ENCODE measurements at regions not wholly inside any gene's neighbourhood (a gene's known extent, or its start where the extent isn't known, plus 50 kb on each side); places are given as distances from the start of the nearest gene placed in this dataset.
A peak's percentile ranks its signal among the peaks of the same experiment; 100 is the strongest.

DNA sequence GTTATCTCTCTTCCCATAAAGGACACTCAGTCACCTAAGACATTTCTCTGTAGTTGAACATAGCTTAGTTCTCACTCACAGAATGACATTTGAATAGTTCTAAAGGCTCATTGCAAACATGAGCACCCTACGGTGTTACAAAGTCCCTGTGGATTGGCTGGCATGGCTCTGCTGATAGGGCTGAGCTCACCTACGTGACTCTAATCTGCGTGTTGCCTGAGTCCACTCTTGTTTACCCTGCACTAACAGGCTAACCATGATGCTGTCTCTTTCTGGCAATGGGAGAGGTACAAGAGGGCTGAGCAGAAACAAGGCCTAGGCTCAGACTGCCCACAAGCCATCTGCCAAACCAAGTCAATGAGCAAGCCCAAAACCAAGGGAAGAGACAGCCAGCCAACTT is 103.6 kb downstream of the PALM2AKAP2 start:
- no peak for DNase-seq

DNA sequence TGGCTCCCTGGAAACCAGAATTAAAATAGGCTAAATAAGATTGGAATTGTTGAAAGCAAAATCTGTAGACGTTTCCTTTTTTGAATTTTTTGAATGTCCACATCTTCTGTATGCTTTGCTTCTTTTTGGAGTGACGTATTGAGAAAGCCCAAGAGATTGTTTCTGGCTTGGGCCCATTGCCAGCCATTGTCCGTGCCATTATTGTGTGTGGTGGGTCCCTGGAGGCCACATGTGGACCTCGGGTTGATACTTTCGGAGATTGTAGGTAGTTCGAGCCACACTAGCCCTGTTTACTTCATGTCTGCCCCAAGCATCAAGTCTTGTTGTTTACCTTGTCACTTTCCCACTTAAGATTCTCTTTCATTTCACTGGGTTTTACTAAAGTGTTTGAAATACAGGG is 106.0 kb downstream of the PALM2AKAP2 start:
- DNase-seq, result no peak

DNA sequence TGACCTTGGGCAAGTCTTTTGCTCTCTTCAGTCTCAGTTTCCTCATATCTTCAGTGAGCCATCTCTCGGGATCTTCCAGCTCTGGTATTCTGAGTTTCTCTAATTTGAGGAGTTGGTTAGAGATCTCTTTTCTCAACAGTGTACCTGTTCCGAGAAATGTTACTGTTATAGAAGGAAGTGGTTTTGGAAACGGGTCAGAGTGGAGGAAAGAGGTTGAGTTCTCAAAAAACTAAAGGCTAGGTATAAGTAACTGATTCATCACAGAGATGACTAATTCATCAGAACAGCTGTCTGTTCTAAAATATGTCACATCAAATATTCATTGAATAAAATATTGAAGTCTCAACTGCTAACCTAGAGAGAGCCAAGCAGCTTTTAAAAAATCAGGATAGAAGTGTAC is 106.6 kb downstream of the PALM2AKAP2 start:
- DNase-seq, result no peak

DNA sequence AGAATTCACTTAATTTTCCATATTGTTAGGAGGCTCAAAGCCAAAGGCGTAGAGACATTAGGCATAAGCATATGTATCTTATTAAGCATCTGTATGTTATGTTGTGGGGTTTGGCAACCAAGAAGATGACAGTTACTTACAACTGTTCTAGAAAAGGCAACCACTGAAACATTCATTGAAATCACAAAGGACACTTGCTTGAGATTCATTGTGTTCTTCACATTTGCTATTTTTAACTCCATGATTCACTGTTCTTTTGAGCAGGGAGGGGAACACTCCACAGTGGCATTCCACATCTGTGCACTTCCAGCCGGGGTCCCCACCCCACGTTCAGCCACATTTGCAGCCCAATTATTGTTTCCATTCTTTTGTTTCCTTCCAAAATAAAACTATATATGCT is 107.1 kb downstream of the PALM2AKAP2 start:
- peak; percentile 96 for DNase-seq

DNA sequence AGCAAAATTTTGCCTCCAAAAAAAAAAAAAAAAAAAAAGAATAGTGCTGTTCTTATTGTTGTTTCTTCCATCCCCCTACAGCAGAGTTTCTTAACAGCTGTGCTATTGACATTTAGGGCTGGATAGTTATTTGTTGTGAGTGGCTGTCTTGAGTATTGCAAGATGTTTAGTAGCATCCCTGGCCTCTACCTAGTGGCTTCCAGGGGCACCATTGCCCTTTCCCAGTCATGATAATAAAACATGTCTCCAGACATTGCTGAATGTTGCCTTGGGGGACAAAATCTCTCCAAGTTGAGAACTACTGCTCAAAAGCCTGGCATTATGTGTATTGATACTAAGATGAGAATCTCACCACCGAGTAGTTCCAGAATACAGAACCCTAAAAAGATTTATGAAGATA is 108.7 kb downstream of the PALM2AKAP2 start:
- no peak for DNase-seq

DNA sequence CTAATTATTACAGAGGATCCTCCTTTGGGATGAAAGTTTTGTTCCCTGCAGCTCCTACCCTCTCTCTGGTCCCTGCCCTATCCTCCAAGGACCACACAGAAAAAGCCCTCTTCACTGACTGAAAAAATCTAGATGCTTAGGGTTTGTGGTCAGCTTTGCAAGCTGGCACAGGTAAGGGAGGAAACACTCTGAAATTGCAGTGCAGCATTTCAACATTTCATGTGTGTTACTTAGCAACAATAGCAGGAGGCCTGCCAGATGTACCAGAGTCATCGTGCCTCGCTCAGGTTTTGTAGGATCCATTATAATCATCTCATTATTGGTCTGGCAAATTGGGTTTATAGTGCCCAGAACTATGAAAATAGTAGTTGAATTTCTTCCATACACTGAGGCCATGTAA is 109.5 kb downstream of the PALM2AKAP2 start:
- DNase-seq, result no peak

DNA sequence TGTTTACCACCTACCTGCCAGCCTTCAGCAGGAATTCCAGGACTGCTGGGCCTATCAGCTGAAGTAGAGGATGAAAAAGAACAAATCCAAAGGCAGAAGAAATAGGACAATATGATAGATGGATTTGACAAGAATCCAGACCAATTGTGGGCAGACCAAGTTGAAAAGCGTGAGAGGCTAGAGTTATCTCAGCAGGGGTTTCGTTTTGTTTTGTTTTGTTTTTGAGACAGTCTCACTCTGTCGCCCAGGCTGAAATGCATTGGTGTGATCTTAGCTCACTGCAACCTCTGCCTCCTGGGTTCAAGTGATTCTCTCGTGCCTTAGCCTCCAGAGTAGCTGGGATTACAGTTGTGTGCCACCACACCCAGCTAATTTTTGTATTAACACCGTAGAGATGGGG is 113.2 kb downstream of the PALM2AKAP2 start:
- DNase-seq, result no peak

DNA sequence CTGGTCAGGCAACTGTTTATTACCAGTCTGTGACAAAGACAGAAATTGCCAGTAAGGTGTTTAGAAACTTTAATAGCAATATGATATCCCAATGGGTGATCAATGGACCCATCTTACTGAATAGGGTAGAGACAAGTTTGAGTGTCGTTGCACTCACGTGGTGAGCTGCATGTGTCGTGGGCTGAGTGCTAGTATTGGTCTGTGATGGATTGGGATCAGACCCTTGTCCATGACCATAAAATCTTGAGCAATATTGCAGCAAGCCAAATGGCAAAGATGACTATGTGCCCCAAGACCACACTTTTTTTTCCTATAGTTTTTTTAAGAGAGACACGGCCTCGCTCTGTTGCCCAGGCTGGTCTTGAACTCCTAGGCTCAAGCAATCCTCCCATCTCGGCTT is 114.5 kb downstream of the PALM2AKAP2 start:
- DNase-seq, result no peak

DNA sequence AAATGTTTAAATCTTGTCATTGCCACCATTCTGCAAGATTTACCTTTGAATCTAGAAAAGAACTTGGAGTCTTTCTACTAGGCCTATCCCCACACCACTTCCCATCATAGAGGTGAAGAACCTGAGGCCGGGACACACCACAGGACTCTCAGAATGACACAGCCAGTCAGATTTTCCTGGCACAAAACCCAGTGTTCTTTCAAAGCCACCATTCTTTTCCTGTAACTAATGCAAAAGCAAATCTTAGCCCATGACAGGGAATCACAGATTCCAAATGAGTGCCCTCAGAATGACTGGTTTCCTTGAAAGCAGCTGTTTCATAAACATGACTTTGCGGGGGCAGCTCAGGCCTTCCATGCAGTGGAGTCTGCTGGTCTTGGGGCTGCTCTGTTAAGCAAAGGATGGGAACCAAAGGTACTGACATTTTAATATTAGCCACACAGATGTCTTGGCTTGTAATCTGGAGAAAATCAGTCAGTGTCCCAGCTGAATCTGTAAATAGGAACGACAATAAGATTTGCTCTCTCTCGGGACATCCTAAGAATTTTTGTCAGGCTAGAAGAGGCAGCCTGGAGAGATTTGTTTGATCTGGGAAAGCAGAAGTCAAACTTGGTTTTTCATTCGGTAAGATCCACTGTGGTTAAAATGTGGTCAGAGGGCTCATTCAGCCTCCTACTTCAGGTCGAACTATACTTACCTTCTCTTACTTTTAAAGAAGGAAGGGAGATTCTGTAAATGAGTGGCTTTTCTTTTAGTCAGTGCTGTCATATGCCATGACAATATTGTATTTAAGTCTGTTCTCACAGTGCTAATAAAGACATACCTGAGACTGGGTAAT is 115.1 kb downstream of the PALM2AKAP2 start:
- DNase-seq, result peak; percentile 47

DNA sequence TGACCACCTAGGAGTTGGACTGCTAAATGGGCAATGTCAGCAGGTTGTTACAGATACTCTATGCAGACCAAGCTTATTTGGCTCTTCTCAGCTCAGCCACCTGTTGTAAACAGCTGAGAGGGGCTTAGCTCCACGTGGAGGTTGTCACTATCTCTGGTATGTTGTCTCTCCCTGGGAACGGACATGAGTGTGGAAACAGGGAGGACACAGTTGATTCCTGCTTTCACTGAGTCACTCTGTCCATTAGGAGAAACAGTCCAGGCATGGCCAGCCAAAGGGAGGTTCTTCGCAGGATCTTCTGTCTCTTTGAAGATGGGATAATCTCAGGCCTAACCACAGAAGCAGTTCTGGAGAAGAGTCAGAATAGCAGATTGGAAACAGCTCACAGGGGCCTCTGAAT is 121.2 kb downstream of the PALM2AKAP2 start:
- DNase-seq, result no peak

DNA sequence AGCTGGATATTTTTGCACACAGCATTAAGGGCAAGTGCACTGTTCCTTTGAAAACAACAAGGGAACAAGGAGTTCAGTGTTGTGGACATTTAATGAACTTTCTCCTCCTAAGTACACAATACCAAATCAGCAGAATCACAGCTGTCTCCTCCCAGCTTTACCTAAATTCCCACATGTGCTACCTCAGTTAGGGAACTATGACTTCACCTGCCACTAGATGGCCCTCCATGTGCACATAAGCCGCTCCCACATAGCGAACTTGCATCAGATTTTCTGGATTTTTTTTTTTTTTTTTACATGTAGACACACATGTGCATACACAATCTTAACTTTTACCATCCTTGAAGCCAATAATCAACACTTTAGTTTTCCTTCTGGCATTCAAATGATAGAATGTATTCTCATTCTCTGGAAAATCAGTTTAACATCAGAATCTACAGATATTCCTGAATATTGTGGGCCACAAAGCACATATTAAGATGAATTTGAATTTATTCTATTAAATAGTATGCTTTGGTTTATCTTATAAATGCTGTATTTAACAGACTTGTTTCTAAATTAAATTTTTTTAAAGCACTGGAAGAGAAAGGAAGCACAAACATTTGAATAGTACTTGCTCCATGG is 123.6 kb downstream of the PALM2AKAP2 start:
- DNase-seq, result peak; percentile 72

DNA sequence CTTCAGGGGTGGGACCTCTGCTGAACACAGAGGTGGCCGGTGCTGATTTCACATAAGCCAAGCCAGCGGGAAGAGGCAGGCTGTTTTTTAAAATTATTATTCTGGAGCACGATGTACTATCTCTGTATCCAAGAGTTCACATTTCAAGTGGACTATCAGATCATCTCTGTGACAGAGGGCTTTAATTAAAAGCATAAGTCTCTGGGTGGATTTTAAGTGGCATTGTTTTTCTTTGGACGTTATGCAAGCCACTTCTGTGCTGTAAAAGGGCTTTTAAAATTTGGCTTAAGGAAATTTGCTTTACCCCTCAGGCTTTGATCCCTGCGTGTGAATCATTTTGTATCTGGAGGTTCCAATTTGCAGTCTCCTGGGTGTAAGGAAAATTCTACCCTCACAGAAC is 124.7 kb downstream of the PALM2AKAP2 start:
- DNase-seq, result no peak

DNA sequence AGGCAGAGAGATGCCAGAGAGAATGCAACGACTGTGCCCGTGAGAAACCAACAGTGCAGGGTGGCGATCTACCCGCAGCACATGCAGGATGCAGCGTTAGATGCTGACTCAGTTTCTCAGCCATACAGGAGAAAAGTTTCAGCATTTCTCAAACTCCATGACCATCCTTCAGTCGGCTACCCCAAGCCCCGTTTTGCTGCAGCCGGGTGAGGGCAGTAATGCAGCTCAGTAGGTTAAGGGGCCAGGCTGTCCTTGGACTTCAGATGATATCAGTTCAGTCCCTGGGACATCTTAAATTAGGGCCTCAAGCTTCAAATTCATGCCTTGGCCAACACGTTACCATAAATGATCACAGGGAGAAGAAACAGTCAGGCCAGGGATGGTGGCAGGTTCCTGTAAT is 125.5 kb downstream of the PALM2AKAP2 start:
- no peak for DNase-seq

DNA sequence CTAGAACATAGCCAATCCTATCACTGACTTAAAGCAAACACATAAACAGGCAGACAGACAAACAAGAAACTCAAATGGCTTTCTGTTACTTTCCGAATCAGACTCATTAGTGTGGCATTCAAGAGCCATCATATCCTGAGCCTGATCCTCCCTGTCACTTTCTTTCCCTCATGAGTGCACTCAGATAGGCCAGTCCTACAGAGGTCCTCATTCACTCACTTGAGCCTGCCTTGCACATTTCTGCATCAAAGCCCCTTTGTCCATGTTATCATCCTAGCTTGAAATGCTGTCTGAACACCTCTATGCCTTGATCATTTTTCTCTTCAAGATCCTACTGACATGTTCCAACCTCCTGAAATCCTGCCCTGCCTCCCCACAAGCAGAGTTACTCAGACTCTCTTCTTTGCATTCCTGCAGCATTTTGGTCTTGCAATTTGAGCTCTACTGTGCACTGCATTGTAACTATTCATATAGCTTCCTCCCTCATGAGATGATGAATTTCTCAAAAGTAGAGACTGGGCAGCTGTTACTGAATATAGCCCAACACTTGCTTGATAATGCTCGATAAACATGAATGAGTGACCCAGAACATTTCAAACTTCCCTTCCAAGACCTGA is 126.9 kb downstream of the PALM2AKAP2 start:
- no peak for DNase-seq

DNA sequence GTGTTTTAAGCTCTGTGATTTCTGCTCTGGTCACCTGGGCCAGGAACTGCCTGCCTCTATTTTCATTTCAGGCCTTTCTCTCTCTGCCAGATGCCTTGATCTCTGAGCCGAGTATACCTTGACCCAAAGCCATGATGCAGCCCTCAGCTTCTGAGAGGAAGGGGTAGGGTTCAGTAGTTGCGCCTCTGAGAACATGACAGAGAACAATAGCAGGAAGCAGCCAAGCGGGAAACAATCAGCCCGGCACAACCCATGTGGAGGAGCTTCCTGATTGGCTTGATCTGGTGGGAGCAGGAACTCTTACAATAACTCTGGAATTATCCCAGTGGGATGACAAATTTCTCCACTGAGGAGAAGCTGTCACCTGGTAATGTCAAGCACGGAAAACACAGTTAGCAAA is 127.4 kb downstream of the PALM2AKAP2 start:
- DNase-seq, result peak; percentile 63

DNA sequence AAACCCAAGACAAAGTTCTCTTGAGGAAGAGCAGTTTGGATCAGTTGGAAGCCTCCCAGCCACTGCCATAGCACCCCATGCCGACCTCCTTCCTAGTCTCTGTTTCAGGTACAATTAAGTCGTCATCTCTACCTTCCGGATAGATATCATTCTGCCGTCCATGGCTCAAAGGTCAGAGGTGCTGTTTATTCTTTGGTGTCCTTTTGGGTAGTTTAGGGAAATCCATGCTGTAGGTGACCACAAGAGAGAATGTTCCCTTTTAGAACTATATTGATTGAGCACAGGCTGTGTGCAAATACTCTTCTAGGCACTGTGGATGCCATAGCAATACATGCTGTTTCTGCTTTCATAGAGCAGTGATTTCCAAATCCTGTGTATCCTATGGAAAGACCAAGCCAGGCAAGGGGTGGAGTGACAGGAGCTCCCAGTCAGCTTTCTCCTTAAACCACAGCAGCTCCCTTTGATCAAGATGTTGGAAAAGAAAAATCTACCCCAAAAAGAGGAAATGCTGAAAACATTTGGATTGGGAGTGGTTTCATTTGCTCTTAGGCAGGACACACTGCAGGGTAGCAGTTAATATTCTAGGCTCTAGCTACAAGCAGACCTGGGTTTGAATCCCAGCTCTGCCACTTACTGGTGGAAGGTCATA is 127.9 kb downstream of the PALM2AKAP2 start:
- no peak for DNase-seq

DNA sequence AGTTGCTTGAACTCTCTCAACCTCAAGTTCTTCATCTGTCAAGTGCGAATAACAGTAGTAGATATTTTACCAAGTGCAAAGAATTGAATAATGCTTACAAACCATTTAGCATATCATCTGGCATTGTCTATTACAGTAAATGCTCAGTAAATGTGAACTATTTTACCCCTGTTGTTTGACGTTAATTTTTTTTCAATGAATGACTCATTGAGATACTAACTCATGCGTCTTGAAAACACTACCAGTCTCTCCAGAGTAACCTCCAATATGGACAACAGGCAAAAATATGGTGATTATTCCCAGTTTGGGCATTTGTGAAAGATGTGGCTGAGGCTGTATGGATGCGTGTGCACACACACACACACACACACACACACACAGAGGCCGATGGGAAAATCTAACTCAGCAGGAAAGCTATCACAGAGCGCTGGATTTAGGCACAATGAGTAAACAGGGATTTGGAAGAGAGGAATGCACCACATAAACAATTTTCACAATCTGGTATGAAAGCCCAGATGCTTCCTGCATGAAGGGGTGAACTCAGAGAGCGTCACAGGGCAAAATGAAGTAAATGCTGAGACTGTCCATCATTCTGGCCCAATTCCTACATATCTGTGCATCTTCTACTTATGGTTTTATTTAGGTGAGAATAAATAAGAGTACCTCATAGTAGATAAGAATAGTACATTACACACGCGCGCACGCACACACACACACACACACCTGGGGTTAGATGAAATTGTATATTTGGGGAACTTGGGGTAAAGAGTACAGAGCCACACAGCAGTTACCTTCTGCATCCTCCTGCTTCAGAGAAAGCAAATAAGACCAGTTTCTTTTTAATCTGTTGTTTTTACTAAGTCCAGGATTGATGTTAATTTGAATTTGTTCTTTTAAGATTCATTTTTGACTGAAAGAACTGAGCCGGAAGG is 128.7 kb downstream of the PALM2AKAP2 start:
- no peak for DNase-seq

DNA sequence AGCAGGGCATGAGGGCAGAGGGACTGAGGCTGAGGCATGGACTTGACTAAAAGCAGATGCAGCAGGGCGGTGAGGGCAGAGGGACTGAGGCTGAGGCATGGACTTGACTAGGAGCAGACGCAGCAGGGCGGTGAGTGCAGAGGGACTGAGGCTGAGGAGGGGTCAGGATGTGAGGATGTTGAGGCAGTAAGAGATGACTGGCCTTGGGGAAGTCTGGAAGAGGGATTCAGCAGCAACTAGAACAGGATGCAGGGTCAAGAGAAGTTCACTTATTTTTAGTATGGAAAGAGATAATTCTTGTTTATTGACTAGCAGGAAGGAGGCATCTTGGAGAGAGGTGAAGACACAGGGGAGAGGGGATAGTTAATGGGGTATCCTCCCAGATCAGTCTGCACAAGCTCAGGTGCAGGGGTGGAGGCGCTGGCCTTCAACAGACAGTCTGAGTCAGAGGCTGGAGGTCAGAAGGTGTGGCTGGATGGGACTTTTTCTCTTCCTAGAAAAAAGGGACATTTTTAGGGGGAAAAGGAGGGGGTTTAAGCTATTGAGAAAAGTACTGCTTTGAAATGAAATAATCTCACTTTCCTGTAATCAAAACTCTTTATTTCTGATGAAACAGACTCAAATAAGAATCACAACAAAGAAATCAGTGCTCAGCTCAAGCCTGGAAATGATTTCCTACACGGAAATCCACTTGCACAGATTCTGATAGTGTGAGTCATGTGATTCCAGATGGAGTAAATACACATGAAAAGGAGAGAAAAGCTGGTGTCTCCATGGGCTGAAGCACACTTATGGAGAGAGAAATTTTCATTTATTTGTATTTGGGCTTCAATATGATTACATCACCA is 130.9 kb downstream of the PALM2AKAP2 start:
- DNase-seq, result peak; percentile 64

DNA sequence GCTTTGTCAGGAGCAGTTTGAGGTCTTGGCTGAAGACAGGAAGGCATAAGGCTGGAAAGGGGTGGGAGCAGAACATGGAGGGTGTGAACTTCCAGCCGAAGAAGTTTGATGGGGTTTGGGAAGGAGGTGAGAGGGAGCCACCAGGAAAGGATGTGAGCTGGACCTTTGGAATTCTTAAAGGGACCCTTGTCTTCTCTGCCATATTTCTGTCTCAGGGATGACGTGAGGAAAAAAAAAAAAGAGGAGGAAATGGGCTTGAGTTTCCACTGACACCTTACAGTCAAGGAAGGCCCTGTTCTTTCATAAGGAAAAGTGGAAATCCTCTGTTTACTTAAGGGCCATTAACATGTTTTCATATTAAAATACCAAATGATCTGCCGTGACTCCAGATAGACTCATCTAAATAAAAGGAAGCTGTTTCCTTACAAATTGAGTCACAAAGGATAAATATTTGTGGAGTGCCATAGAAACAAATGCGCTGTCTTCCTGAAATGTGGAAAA is 132.1 kb downstream of the PALM2AKAP2 start:
- DNase-seq, result peak; percentile 49

DNA sequence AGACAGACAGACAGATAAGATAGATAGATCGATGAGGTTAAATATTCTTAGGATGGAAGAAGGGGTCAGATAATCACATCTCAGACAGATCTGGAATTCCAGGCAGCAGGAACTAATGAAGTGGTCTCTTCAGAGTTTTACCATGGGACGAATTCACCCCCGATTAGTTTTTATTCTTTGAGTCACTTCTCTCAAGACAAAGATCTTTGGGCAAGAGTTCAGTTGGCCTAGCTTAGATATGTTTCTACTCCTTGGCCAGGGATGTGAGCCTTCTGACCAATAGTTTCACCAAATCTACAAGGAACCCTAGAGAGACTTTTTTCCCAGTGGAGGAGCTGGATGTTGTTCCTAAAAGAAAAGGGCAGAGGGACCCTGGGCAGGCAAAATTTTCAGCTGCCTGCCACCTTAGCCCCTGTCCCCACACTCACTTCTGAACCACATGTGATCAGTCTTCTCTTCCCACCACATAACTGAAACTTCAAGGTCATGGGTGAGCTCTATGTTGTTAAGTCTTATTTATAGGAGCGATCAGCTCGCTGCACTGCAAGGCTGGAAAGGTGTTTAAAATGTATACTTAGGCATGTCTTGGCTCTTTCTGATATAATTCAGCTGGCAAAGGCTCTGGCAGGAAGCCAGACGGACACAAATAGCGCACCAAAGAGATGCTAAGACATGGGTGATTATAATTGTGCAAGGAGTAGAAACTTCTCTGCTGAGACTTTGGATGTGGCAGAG is 132.9 kb downstream of the PALM2AKAP2 start:
- DNase-seq, result no peak

Data from skin of body (tissue), 1 donor.